NCI-H2196 (cell line): ENCODE measurements at regions not wholly inside any gene's neighbourhood (a gene's known extent, or its start where the extent isn't known, plus 50 kb on each side); places are given as distances from the start of the nearest gene placed in this dataset.

Source experiments
- DNase-seq: peaks from one replicate; lab custom pipeline; 2025; ENCODE audit not compliant: unreplicated experiment; lab: John Stamatoyannopoulos, UW

DNA sequence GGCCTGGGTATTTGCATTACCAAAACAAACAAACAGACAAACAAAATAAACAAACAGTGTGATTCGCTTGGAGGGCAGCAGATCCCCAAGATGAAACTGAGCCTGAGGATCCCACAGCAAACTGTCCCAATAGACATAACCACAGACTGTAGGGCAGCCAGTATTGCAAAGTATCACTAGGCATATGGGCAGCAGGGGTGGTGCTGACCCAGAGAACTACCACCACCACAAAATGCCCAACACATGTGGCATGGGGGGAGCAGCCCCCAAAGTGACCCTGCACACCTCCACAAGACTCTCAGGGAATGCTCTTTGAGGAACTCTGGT lies 330.1 kb downstream of the CYRIA start:
- no peak for DNase-seq

DNA sequence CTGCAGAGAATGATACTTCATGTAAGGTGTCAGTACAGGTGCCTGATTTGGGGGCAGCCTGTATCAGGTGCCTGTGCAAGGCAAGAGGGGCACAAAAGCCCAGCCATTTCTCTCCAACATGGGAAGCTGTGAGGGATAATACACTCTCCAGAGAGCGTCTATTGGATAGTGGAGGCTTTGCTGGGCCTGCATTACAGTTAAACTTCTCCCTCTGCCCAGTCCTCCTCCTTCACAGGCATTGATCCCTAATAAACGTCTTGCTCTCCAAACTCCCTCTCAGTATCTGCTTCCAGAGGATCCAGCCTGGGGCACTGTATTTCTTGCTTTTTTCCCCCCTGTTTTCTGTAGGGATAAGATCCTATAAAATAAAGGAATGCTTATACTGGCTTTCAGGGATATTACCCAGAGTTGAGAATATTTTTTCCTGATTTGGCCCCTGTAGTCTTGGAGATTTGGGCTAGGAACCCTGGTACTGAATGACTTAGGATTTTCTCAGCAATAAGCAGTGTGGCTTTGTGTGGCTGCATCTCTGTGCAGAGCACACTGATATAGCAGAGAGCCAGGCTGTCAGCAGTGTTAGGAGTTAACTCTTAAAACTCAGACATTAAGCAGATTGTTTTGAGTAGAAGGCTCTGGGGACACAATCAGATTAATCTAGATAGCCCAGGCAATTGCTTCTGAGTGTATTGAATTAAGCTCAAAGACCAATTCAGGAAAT lies 330.6 kb downstream of the CYRIA start:
- DNase-seq = no peak

DNA sequence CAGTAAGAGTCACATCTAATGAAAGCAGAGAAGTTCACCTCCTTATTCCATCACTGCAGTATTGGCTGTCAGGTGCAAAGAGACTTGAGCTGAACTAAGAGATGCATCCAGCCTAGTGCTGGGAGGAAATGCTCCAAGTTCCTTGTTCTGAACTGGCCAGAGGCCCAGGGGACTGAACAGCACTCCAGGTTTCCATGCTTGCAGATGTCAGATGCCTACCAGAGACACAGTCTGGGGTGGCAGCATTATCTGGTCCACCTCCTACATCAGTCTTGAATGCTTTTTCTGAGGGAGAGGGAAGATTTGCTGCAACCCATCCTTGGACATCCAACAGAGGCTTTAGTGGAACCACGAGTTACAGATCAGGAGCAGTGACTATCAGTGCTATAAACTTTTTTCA lies 331.3 kb downstream of the CYRIA start:
- DNase-seq = no peak

DNA sequence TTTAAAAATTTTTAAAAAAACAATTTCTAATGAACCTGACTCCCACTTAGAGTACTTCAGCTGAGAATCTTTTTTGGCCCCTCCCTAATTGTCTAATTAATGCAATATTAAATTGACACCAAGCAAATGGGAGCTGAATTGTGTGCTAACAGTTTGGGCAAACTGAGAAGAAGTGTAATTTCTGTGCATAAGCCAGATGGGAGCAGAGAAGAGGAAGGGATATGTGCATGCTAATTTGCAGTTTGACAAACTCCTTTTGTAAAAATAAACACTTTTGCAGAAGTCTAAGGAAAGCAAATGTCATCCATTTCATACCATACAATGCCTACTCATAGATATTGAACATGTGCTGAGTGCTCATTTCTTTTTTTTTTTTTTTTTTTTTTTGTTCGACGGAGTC lies 332.0 kb downstream of the CYRIA start:
- no peak for DNase-seq

DNA sequence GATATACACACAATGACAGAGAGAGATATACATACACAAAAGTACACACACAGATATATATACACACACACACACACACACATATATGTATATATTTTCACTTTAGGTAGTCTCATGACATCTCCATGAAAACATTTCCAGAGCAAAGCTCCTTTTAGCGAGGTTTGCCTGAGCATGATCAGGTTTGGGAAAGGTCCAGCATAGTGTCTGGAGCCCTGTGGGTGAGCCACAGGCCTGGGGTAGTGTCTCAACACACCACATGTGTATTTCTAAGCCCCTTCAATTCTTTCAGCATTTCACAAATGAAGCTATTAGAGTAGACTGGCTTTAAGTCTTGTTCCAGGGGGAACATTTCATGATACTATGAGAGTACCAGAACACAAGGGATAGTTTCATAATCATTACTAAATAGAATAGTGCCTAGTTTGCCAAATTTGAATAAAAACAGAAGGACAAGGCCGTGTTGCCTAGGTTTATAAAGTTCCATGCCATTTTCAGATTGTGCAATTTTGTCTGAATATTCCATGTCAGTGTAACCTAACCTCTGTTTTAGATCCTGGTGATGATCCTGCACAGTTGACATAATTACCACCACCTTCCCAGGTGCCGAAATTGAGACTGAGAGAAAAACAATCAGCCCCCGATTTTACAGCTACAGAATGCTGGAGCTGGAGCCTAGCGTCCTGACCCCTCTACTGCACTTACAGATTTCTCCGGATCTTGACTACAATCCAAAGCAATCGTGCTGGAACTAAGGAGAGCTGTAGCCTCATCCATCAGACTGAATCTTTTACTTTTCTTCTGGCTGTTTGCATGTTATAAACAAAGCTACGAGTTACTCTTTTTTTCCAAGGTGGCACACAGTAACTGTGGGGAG lies 332.7 kb downstream of the CYRIA start:
- DNase-seq = no peak

DNA sequence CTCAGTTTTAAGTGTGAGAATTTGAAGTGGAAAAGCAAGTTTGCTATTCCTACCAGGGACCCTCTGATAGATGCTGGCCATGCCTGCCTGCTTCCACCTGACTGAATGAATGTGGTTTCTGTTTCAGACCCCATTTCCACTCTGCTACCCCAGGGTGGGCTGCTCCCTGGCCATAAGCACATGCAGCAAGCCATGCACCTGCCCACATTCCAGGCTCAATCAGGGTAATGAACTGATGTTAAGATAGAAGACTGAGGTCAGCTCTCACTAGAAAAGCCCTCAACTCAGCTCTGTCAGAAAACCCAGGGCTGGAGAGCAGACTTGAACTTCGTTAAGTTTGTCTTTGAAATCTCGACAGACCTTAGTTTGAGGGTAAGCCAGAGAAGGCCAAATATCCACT lies 333.9 kb downstream of the CYRIA start:
- DNase-seq = no peak

DNA sequence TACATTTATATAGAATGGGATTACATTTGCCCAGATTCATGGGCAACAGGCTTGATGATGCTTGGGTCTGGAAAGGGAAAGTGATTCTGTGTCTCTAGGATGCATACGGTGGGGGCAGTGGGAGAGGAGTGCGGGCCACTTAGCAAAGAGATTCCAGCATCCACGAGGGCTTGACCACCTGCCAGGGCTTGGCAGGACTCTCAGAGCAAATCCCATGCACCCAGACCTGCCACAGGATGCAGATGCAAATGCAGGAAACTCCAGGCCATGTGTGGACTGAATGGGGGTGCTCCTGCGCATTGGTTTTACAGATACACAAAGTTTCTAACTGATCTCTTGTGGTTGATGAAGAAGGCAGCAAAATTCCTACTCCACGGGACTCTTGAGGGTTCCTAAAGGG lies 334.7 kb downstream of the CYRIA start:
- no peak for DNase-seq

DNA sequence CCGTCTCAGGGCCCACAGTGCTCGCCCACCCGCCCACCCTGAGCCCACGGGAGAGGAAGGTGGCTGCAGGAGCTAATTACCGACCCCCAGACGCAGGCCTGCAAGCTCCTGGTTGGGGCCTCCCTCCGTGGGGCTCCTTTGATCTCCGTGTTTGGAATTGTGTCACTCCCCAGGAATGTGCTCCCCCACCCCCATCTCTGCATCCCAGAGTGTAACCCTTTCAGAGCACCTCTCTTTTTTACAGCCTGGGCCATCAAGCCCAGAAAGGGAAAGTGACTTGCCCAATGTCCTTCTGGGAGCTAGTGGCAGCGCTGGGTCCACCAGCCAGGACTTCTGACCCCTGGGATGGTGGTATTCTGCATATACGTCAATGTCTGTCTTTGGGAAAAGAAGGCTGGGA lies 335.1 kb downstream of the CYRIA start:
- no peak for DNase-seq

DNA sequence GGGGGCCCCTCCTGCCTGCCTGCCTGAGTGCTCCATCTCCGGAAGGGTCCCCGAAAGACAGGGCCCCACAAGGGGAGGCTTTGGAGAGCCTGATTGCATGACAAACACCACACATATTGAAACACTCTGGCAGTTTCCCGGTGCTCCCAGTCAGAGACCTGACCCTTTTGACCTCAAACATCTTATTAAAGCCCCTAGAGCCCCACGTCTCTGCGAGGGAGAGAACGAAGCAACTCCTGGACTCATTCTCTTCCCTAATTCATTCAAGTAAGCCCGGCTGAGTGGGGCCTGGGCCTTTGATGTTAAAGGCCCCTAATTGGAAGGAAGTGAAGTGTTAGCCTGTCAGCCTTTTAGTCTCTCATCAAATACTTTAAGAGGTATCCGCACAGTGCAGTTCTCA lies 335.6 kb downstream of the CYRIA start:
- no peak for DNase-seq

DNA sequence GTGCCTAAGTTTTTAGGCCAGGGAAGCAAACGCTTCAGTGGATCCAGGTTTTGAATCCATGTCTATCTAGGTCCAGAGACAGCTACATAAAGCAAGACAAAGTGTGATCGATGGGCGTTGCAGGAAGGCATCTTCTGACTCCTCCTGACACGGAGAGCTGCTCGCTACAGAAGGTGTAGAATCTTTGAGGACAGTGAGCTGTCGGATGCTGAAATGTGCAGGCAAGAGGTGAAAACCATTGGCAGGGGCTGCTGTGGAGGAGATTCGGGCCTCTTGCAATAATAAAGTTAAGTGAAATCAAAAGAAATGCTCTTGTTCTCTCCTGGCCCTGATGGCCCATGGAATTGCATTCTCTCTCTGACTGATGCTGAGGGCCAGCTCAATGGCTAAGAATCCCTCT lies 336.2 kb downstream of the CYRIA start:
- DNase-seq = no peak

DNA sequence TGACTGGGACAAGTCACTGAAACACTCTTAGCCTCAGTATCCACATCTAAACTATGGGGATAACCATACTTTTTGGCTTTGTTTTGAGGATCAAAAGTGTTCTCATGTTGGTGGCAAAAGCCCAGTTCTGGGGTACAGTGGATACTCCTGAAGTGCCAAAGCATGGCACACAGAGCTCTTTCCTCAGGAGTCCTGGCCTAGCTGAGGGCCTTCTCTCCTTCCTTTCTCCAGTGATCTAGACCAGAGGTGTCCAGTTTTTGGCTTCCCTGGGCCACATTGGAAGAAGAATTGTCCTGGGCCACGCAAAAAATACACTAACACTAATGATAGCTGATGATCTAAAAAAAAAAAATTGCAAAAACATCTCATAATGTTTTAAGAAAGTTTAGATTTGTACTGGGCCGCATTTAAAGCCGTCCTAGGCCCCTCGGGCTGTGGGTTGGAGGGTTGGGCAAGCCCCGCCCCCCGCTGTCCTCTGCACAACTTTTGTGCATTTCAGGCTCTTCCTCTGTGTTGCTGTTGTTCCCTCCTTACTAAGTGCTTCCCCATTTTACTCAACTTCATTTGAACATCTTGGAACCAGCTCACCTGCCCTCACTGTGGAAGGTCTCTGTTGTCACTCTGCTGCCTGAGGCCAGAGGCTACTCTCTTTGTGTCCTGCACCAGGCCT lies 337.0 kb downstream of the CYRIA start:
- DNase-seq = no peak

DNA sequence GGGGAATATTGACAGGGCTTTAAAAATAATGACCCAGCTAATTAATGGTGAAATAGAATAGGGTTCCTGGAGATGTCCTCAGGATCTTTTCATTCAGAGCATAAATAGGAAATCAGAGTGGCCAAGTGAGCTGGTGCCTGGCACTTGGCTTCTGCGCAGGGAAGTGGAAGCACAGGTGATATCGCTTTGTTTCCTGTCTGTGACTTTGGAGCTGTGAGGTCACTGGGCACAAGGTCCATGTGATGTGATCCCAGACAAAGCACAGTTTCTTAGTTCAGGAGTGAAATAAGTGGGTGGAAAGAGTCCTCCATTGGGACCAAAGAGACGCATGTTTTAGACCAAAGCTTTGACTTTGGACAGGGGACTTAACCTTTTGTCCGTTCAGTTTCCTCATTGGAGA lies 338.3 kb downstream of the CYRIA start:
- no peak for DNase-seq

DNA sequence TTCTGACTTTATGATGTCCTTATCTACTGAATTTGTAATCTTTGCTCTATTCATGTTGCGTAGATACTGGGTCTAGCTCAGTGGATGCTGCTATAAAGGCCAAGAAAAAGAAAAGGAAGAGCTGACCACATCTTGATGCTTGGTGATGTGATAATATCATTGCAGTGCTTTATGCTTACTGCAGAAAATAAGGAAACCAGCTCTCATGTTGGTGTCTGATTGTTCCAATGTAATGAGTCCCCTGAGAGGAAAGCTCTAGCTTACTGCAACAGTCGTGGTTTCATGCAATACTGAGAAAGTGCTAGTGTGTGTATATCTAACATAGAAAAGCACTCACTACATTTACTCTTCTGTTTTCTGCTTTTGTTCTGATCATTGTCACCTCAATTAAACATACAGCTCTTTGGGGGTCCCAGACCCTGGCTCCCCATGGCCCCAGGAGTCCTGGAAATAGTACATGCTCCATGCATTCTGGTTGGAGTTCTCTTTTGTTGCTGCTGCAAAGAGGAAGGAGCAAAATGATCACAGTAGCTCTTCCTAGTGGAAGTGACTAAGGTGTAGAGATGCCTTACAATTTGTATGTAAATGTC lies 338.8 kb downstream of the CYRIA start:
- no peak for DNase-seq

DNA sequence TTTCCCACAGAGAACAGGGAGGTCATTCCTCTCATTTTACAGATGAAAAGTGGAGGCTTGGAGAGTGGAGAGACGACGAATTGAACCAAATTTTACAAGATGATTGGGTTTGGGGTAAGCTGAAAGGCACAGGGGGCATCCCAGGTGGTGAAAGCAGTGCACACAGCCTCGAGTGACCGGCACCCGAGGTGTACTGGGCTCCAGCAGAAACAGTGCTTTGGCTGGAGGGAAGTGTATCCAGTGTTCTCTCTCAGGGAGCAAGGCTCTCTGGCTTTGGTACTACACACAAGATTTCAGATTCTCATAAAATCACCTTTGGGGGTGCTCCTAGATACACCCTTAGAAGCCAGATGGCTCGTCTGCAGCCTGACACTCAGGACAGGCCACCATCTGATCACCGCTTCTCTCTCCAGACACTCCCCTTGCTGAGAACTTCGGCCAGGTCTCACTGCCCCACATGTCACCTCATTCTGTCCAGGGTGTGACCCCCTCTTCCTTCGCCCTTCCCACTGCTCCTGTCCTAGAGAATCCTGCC lies 339.6 kb downstream of the CYRIA start:
- no peak for DNase-seq

DNA sequence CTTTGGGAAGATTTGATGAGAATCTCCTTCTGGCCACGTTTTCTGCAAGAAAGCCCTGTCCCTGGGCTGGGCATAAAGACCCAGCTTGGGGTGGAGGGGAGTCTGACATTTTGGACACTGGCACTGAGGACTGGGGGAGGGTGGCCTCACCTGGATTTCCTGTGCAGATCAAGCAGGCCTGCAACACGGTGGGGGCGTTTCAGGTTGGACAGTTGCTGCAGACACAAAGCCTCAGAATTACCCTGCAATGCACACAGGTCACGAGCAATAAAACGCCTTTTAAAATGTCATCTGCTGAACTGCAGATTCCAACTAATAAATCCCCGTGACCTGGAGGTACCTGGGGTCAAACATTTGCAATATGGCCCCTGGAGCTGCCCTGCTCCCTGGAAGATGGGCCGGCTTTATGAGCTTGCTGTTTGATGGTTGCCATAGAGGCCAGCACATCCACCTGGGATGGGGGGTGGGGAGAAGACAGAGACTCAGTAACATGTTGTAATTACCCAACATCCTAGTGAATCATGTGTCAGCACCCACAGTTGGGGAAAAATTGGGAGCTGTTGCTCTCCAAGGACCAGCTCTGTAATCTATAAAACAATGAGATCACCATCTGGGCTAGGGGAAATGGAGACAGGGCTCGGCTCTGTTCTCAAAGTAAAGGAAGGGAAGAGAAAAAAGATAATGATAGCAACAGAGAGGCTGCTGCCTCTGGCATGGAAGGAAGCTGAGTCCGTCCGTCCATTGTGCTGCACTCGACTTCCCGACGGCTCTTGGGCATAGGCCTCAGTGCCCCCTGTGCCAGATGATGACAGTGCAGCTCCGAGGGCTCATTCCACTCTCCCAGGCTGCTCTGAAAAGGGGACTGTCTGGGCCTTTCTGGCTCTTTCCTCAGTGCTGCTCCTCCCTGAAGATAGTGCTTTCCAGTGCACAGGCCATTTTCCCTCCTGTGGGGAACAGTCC lies 340.3 kb downstream of the CYRIA start:
- DNase-seq = no peak

DNA sequence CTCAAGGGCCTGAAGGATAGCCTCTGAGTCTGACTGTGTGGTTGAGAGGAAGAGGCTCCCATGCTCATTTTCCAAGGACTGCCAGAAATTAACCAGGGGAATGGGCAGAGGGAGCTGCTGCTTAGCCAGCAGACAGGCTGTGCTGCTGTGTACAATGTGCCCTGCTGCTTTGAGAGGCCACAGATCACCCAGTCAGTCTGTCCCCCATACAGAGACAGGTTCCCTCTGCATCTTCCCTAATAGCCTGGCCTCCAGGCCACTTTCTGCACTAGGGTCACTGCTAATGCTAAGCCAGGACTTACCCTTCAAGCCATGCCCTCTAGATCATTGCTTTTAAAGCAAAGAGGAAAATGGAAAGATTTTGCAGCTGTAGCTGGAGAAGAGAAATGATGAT lies 341.1 kb downstream of the CYRIA start:
- no peak for DNase-seq

DNA sequence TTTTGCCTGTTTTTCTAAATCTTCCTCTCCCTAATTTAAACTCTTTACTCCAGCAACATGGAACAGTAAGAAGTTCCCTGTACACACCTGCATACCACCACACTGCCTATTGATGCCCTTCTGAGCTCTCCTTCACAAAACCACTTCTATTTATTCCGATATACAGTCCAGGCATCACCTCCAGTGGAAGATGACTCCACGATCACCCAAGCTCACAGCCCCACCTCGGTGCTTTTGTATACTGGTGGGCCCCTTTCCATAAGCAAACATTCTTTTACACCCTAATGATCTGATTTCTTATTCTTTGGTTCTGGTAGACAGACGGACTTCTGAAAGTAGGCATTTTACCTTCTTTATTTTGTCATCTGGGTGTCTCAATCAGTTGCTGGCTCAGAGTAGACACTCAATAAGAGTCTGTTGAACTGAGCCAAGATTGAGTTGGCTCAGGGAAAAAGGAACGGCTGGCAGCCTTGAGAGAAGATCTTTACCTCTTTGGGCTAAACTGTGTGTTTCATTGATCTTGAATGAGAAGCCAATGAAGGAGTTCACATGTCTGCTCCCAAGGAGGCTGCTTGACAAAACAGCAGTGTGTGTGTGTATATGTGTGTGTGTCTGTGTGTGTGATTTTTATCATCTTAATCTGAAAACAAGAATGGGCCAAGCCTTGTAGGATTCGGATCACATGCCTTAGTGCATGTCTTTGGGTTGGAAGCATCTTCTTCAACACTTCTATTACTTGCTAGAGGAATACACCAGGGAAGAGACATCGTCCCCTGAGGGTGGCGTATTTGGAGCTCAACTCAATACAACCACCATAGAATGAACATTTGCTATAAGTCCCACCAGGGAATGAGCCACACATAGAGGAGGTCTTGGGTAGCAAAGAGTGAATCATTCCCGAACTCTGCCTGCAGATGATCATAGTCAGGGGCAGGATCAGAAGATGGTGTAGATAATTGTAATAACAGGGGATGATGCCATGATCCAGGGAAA lies 341.8 kb downstream of the CYRIA start:
- DNase-seq = no peak

DNA sequence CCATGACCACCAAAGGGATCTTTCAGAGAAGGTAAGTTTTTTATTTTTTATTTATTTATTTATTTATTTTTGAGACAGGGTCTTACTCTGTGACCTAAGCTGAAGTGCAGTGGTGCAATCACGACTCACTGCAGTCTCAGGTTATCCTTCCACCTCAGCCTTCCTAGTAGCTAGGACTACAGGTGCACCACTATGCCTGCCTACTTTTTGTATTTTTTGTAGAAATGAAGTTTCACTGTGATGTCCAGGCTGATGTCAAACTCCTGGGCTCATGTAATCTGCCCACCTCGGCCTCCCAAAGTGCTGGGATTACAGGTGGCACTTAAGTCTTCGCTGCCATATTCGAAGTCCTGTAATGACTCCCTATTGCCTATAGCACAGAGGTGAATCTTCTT lies 342.5 kb downstream of the CYRIA start:
- no peak for DNase-seq
